SK-N-SH (cell line): ENCODE measurements at regions not wholly inside any gene's neighbourhood (a gene's known extent, or its start where the extent isn't known, plus 50 kb on each side); places are given as distances from the start of the nearest gene placed in this dataset.
A peak's percentile ranks its signal among the peaks of the same experiment; 100 is the strongest.

Experiments used
- CTCF ChIA-PET: fragments of 300-600, 350-600 bp; formaldehyde crosslinking; extraction: SDS; loops from one replicate; lab custom pipeline; 2021; lab: Yijun Ruan, JAX
- POLR2A ChIA-PET: fragments of 350-600 bp; sonication (Branson Sonifier 250); formaldehyde crosslinking; extraction: SDS; loops from one replicate; lab custom pipeline; 2020; ENCODE audit warnings: antibody characterized with exemption, inconsistent platforms; lab: Yijun Ruan, JAX
- DNase-seq: peaks from one replicate; pipeline ENCODE4 v3.0.0; 2012
- H2AFZ ChIP-seq: fragments of 200-600 bp; sonication (generic); 2 replicates; pipeline ENCODE4 v1.8.1; 2016; ENCODE audit warnings: antibody characterized with exemption, mild to moderate bottlenecking, low read depth
- H3F3A ChIP-seq: fragments of 200-600 bp; sonication (generic); replicated peaks from 2 replicates; pipeline ENCODE3; 2016; ENCODE audit warnings: antibody characterized with exemption, mild to moderate bottlenecking; ENCODE audit not compliant: insufficient read depth
- H3K27ac ChIP-seq, 2 experiments: fragments of 200-500 bp in 1 of 2; fragments of 200-600 bp in 1 of 2; sonication (Bioruptor generic) in 1 of 2; sonication (generic), shearing (Covaris generic) in 1 of 2; 2 replicates each; pipeline versions ENCODE4 v1.5.1 to v1.6.1; 2014 to 2016; ENCODE audit warnings: low read depth in 2 of 2, inconsistent platforms in 1 of 2, low read length in 1 of 2, mild to moderate bottlenecking in 1 of 2, mixed read lengths in 1 of 2
- H3K27me3 ChIP-seq: fragments of 200-600 bp; sonication (generic), shearing (Covaris generic); 2 replicates; pipeline ENCODE4 v1.6.1; 2016; ENCODE audit warnings: mixed run types; ENCODE audit not compliant: insufficient read depth
- H3K36me3 ChIP-seq, 2 experiments: fragments of 200-500 bp in 1 of 2; fragments of 200-600 bp in 1 of 2; sonication (Bioruptor generic) in 1 of 2; sonication (generic) in 1 of 2; replicated peaks in 1 of 2; 2 replicates each; pipeline versions ENCODE3 to v1.5.1; 2014 to 2016; ENCODE audit warnings: low read length in 1 of 2, mild to moderate bottlenecking in 1 of 2; ENCODE audit not compliant: insufficient read depth in 2 of 2, control insufficient read depth in 1 of 2
- H3K4me1 ChIP-seq, 2 experiments: fragments of 200-500 bp in 1 of 2; fragments of 200-600 bp in 1 of 2; sonication (Bioruptor generic) in 1 of 2; sonication (generic), shearing (Covaris generic) in 1 of 2; 2 replicates each; pipeline versions ENCODE4 v1.5.1 to v1.6.1; 2014 to 2016; ENCODE audit warnings: low read depth in 1 of 2, low read length in 1 of 2, mixed run types in 1 of 2; ENCODE audit not compliant: insufficient read depth in 2 of 2, control insufficient read depth in 1 of 2
- H3K4me2 ChIP-seq: fragments of 200-600 bp; sonication (generic), shearing (Covaris generic); 2 replicates; pipeline ENCODE4 v1.6.1; 2017; ENCODE audit warnings: mixed run types
- H3K4me3 ChIP-seq, 2 experiments: fragments of 200-500 bp in 1 of 2; fragments of 200-600 bp in 1 of 2; sonication (Bioruptor generic) in 1 of 2; sonication (generic), shearing (Covaris generic) in 1 of 2; 2 replicates each; pipeline versions ENCODE4 v1.5.1 to v1.8.1; 2014 to 2016; ENCODE audit warnings: low read depth in 2 of 2, inconsistent platforms in 1 of 2, low read length in 1 of 2, mild to moderate bottlenecking in 1 of 2, mixed read lengths in 1 of 2, moderate library complexity in 1 of 2
- H3K79me2 ChIP-seq: fragments of 200-600 bp; sonication (generic); 2 replicates; pipeline ENCODE4 v1.8.1; 2017; ENCODE audit warnings: mild to moderate bottlenecking; ENCODE audit not compliant: insufficient read depth
- H3K9ac ChIP-seq: fragments of 200-600 bp; sonication (generic); 2 replicates; pipeline ENCODE4 v1.6.1; 2017; ENCODE audit warnings: mixed run types
- H3K9me2 ChIP-seq: fragments of 200-600 bp; sonication (generic); 2 replicates; pipeline ENCODE4 v1.6.1; 2017; ENCODE audit warnings: mixed run types
- H3K9me3 ChIP-seq: fragments of 200-600 bp; sonication (generic); 2 replicates; pipeline ENCODE4 v1.6.1; 2017; ENCODE audit warnings: mixed run types, mild to moderate bottlenecking, moderate library complexity
- H4K20me1 ChIP-seq: fragments of 200-600 bp; sonication (generic); 2 replicates; pipeline ENCODE4 v1.6.1; 2017; ENCODE audit warnings: mild to moderate bottlenecking, mixed run types; ENCODE audit not compliant: insufficient read depth
- CHD2 ChIP-seq: fragments of 150-350 bp; IDR thresholded peaks from 2 replicates; pipeline ENCODE4 v1.6.1; 2018; ENCODE audit warnings: low read length; ENCODE audit not compliant: partially characterized antibody
- ELF1 ChIP-seq: IDR thresholded peaks from 2 replicates; pipeline ENCODE4 v1.4.0; 2012
- EP300 ChIP-seq, 2 experiments: IDR thresholded peaks; 2 replicates each; pipeline versions ENCODE4 v1.4.0 to v1.6.1; 2012; ENCODE audit warnings: borderline replicate concordance in 1 of 2, low read depth in 1 of 2, low read length in 1 of 2
- EZH2phosphoT487 ChIP-seq: fragments of 200-600 bp; sonication (generic); IDR thresholded peaks from 2 replicates; pipeline ENCODE4 v1.6.1; 2017; ENCODE audit warnings: low read depth, mixed run types, mild to moderate bottlenecking, antibody characterized with exemption, moderate library complexity, borderline replicate concordance
- FOSL2 ChIP-seq: IDR thresholded peaks from 2 replicates; pipeline ENCODE4 v1.4.0; 2012; ENCODE audit warnings: low read depth, mild to moderate bottlenecking, moderate library complexity, borderline replicate concordance
- FOXJ3 ChIP-seq: sonication (generic); formaldehyde crosslinking; IDR thresholded peaks from 2 replicates; pipeline ENCODE4 v1.5.1; 2020; ENCODE audit warnings: mild to moderate bottlenecking, missing genetic modification reagents
- GATA2 ChIP-seq: sonication (generic); formaldehyde crosslinking; IDR thresholded peaks from 2 replicates; pipeline ENCODE4 v1.5.0; 2020; ENCODE audit warnings: mild to moderate bottlenecking, missing genetic modification reagents
- IRF3 ChIP-seq: fragments of 150-350 bp; IDR thresholded peaks from 2 replicates; pipeline ENCODE4 v1.6.1; 2016; ENCODE audit warnings: mild to moderate bottlenecking, low read depth, low read length
- JUND ChIP-seq: IDR thresholded peaks from 2 replicates; pipeline ENCODE4 v1.4.0; 2012
- MAX ChIP-seq: IDR thresholded peaks from 2 replicates; pipeline ENCODE4 v1.4.0; 2012; ENCODE audit warnings: low read depth
- MXI1 ChIP-seq: IDR thresholded peaks from 2 replicates; pipeline ENCODE4 v1.6.1; 2012; ENCODE audit warnings: mild to moderate bottlenecking, low read depth, low read length, improper control_type of control experiment
- NFIC ChIP-seq: IDR thresholded peaks from 2 replicates; pipeline ENCODE4 v1.4.0; 2012; ENCODE audit warnings: borderline replicate concordance
- RAD21 ChIP-seq: IDR thresholded peaks from 2 replicates; pipeline ENCODE4 v1.6.1; 2012; ENCODE audit warnings: mild to moderate bottlenecking, low read length
- REST ChIP-seq: IDR thresholded peaks from 2 replicates; pipeline ENCODE4 v1.6.1; 2012; ENCODE audit warnings: mild to moderate bottlenecking, low read depth, low read length, moderate library complexity
- RFX5 ChIP-seq: IDR thresholded peaks from 2 replicates; pipeline ENCODE4 v1.6.1; 2012; ENCODE audit warnings: mild to moderate bottlenecking, improper control_type of control experiment, low read length
- RXRA ChIP-seq: IDR thresholded peaks from 2 replicates; pipeline ENCODE4 v1.4.0; 2012; ENCODE audit warnings: low read depth, mild to moderate bottlenecking, borderline replicate concordance
- SIN3A ChIP-seq: IDR thresholded peaks from 2 replicates; pipeline ENCODE4 v1.6.1; 2012; ENCODE audit warnings: low read depth, mild to moderate bottlenecking, low read length, moderate library complexity, borderline replicate concordance
- SMC3 ChIP-seq: IDR thresholded peaks from 2 replicates; pipeline ENCODE4 v1.6.1; 2012; ENCODE audit warnings: low read depth, low read length, improper control_type of control experiment
- USF1 ChIP-seq: IDR thresholded peaks from 2 replicates; pipeline ENCODE4 v1.4.0; 2012; ENCODE audit warnings: low read depth, borderline replicate concordance
- YY1 ChIP-seq: IDR thresholded peaks from 2 replicates; pipeline ENCODE4 v1.4.0; 2012; ENCODE audit warnings: low read depth, mild to moderate bottlenecking
- ZBTB33 ChIP-seq: IDR thresholded peaks from 2 replicates; pipeline ENCODE4 v1.4.0; 2012; ENCODE audit warnings: low read depth, borderline replicate concordance
- WGBS: methylation state at CpG from one replicate; pipeline ENCODE4 v1.1.6; 2017; ENCODE audit warnings: low lambda C conversion rate; 5-methylcytosine and 5-hydroxymethylcytosine counted together

- H3K4me2 ChIP-seq, result no peak overlapping the region
- H3F3A ChIP-seq, result no peaks in the 10 kb centered on the region
- H3K36me3 ChIP-seq, result no peaks in the 10 kb centered on the region
- ChIA-PET POLR2A (no interaction called here), CTCF (no interaction called here)
- H3K4me3 ChIP-seq, result no peak overlapping the region
- H3K27me3 ChIP-seq, result no peaks in the 10 kb centered on the region
- 82% methylated on average over 2 of the region's 2 CpGs for WGBS
- DNase-seq, result no peak
- no peak for TF ChIP-seq EZH2phosphoT487
- TF ChIP-seq ZBTB33, result no peak
- no peak for TF ChIP-seq RXRA
- no peak for TF ChIP-seq FOSL2
- TF ChIP-seq MXI1, result no peak
- no peak for TF ChIP-seq FOXJ3 (CRISPR knock-in tag)
- TF ChIP-seq GATA2 (CRISPR knock-in tag), result no peak
- no peak for TF ChIP-seq ELF1
- no peaks in the 10 kb centered on the region for H3K9me2 ChIP-seq
- no peak overlapping the region for H3K27ac ChIP-seq
- no peaks in the 10 kb centered on the region for H3K9me3 ChIP-seq
- H2AFZ ChIP-seq, result no peak overlapping the region
- H3K79me2 ChIP-seq, result no peaks in the 10 kb centered on the region
- no peak overlapping the region for H3K9ac ChIP-seq
- no peaks in the 10 kb centered on the region; a peak in 2 of 4 replicates for H3K4me1 ChIP-seq
- H4K20me1 ChIP-seq, result no peaks in the 10 kb centered on the region
These were observed 548.1 kb upstream of the AGTR1 start for GRCh38 chr3:148149556-148149955.

GRCh38 chr3:148150141-148150540 is 547.6 kb upstream of the AGTR1 start:
- Histone ChIP-seq H3K9ac (no peak overlapping the region), H3K27me3 (no peaks in the 10 kb centered on the region), H3K4me3 (no peak overlapping the region), H3K9me2 (no peaks in the 10 kb centered on the region), H3K4me2 (no peak overlapping the region), H4K20me1 (no peaks in the 10 kb centered on the region), H3K4me1 (no peaks in the 10 kb centered on the region; a peak in 2 of 4 replicates), H3F3A (no peaks in the 10 kb centered on the region), H2AFZ (0 out of 2 replicates have a peak overlapping the region, but pooled peaks have one; percentile 10), H3K9me3 (no peaks in the 10 kb centered on the region), H3K36me3 (no peaks in the 10 kb centered on the region), H3K27ac (no peak overlapping the region), H3K79me2 (no peaks in the 10 kb centered on the region)
- WGBS, result 66% methylated on average over 2 of the region's 2 CpGs
- ChIA-PET POLR2A (no interaction called here), CTCF (no interaction called here)
- DNase-seq, result no peak
- TF ChIP-seq RXRA (no peak), NFIC (no peak), EP300 (IDR thresholded peaks at IDR 0.05; ENCODE audit: borderline replicate concordance in 1 of 2, low read depth in 1 of 2, low read length in 1 of 2) (no peak), SMC3 (no peak), GATA2 (CRISPR knock-in tag) (no peak), REST (no peak), CHD2 (no peak), RFX5 (no peak), RAD21 (no peak), YY1 (no peak), USF1 (no peak), SIN3A (no peak), JUND (no peak), MAX (no peak), IRF3 (no peak)
